ENCODE measurements at regions not wholly inside any gene's neighbourhood (a gene's known extent, or its start where the extent isn't known, plus 50 kb on each side); places are given as distances from the start of the nearest gene placed in this dataset.
"Not testable (repeated sequence)": the region's sequence is repeated elsewhere in the genome, so short reads cannot be mapped to it uniquely, and the experiment has no call there.

DNA sequence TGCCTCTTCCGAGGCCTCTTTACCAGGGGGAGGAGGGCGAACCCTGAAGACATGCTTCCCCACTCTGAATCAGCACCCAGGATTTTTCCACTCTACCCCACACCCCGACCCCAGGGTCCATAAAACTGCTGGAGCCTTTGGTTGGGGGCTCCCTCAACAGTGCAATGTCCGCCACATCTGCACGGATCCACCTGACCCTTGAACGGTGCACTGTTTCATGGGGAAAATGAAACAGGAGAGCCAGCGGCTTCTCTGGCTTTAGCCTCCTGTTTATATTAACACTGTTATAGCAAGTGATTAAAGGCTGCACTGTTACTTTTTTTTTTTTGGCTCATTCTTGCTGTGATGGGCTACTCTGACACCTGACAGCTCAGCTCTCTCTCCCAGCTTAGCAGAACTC lies 124.1 kb upstream of the DLG1 start:
- H3K27ac ChIP-seq (ENCODE audit: low read length) = no peak overlapping the region

GRCh38 chr3:197421021-197421420 lies 122.6 kb upstream of the DLG1 start:
- Histone ChIP-seq H3K27ac (ENCODE audit: low read length) (no peak overlapping the region), H3K9ac (ENCODE audit: low read length in 2 of 2) (no peak overlapping the region), H3K4me1 (ENCODE audit: control insufficient read depth, insufficient read depth, low read length) (no peaks in the 10 kb centered on the region), H3K9me3 (ENCODE audit: control insufficient read depth in 2 of 2, low read length in 2 of 2) (no peaks in the 10 kb centered on the region), H3K36me3 (ENCODE audit: control insufficient read depth in 2 of 2, insufficient read depth in 2 of 2, low read length in 2 of 2) (no peaks in the 10 kb centered on the region), H3K4me3 (ENCODE audit: low read length in 2 of 2) (no peak overlapping the region), H3K27me3 (ENCODE audit: control insufficient read depth in 1 of 2, insufficient read depth in 2 of 2, low read length in 2 of 2) (peaks cover 0 to 8% of the 10 kb centered on the region in 2 donors)

More for the DNA sequence above, 124.1 kb upstream of the DLG1 start:
- peaks cover 0 to 11% of the 10 kb centered on the region in 2 donors for H3K27me3 ChIP-seq (ENCODE audit: control insufficient read depth in 1 of 2, insufficient read depth in 2 of 2, low read length in 2 of 2)
- no peaks in the 10 kb centered on the region for H3K36me3 ChIP-seq (ENCODE audit: control insufficient read depth in 2 of 2, insufficient read depth in 2 of 2, low read length in 2 of 2)
- no peaks in the 10 kb centered on the region for H3K9me3 ChIP-seq (ENCODE audit: control insufficient read depth in 2 of 2, low read length in 2 of 2)
- H3K4me1 ChIP-seq (ENCODE audit: control insufficient read depth, insufficient read depth, low read length) = no peaks in the 10 kb centered on the region
- no peak overlapping the region for H3K9ac ChIP-seq (ENCODE audit: low read length in 2 of 2)
- no peak overlapping the region for H3K4me3 ChIP-seq (ENCODE audit: low read length in 2 of 2)

- peaks cover 0 to 8% of the 10 kb centered on the region in 2 donors for H3K27me3 ChIP-seq (ENCODE audit: control insufficient read depth in 1 of 2, insufficient read depth in 2 of 2, low read length in 2 of 2)
- H3K9me3 ChIP-seq (ENCODE audit: control insufficient read depth in 2 of 2, low read length in 2 of 2) = no peaks in the 10 kb centered on the region
- peak overlapping the region; percentile 49 for H3K27ac ChIP-seq (ENCODE audit: low read length)
- H3K9ac ChIP-seq (ENCODE audit: low read length in 2 of 2) = no peak overlapping the region
- no peaks in the 10 kb centered on the region for H3K4me1 ChIP-seq (ENCODE audit: control insufficient read depth, insufficient read depth, low read length)
- no peak overlapping the region for H3K4me3 ChIP-seq (ENCODE audit: low read length in 2 of 2)
- H3K36me3 ChIP-seq (ENCODE audit: control insufficient read depth in 2 of 2, insufficient read depth in 2 of 2, low read length in 2 of 2) = no peaks in the 10 kb centered on the region
These were observed 122.2 kb upstream of the DLG1 start for GRCh38 chr3:197420566-197420965.

- peak overlapping the region; percentile 49 for H3K27ac ChIP-seq (ENCODE audit: low read length)
- no peaks in the 10 kb centered on the region for H3K36me3 ChIP-seq (ENCODE audit: control insufficient read depth in 2 of 2, insufficient read depth in 2 of 2, low read length in 2 of 2)
- H3K9me3 ChIP-seq (ENCODE audit: control insufficient read depth in 2 of 2, low read length in 2 of 2) = no peaks in the 10 kb centered on the region
- no peak overlapping the region for H3K4me3 ChIP-seq (ENCODE audit: low read length in 2 of 2)
- H3K9ac ChIP-seq (ENCODE audit: low read length in 2 of 2) = no peak overlapping the region
- H3K27me3 ChIP-seq (ENCODE audit: control insufficient read depth in 1 of 2, insufficient read depth in 2 of 2, low read length in 2 of 2) = peaks cover 0 to 8% of the 10 kb centered on the region in 2 donors
- no peaks in the 10 kb centered on the region for H3K4me1 ChIP-seq (ENCODE audit: control insufficient read depth, insufficient read depth, low read length)
These were observed 121.7 kb upstream of the DLG1 start for GRCh38 chr3:197420115-197420514.

DNA sequence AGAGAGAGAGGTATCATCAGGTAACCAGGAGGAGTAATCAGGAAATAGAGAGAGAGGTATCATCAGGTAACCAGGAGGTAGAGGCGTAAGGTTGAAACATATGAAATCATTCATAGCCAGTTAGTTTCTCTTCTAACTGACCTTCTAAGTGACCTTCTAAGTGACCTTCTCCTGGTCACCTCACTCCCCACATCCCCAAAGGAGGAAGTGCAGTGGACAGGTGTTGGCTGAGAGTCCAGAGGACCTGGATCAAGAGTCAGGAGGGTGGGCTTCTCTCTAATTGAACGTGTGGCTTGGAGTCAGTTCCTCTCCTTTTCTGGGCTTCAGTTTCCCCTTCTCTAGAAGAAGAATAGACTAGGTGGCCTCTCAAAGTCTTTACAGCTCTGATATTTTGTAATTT lies 121.3 kb upstream of the DLG1 start:
- Histone ChIP-seq H3K36me3 (ENCODE audit: control insufficient read depth in 2 of 2, insufficient read depth in 2 of 2, low read length in 2 of 2) (no peaks in the 10 kb centered on the region), H3K9me3 (ENCODE audit: control insufficient read depth in 2 of 2, low read length in 2 of 2) (no peaks in the 10 kb centered on the region), H3K27me3 (ENCODE audit: control insufficient read depth in 1 of 2, insufficient read depth in 2 of 2, low read length in 2 of 2) (peaks cover 0 to 8% of the 10 kb centered on the region in 2 donors), H3K9ac (ENCODE audit: low read length in 2 of 2) (no peak overlapping the region), H3K4me1 (ENCODE audit: control insufficient read depth, insufficient read depth, low read length) (no peaks in the 10 kb centered on the region), H3K27ac (ENCODE audit: low read length) (no peak overlapping the region), H3K4me3 (ENCODE audit: low read length in 2 of 2) (no peak overlapping the region)

- H3K9ac ChIP-seq (ENCODE audit: low read length in 2 of 2) = no peak overlapping the region
- H3K9me3 ChIP-seq (ENCODE audit: control insufficient read depth in 2 of 2, low read length in 2 of 2) = no peaks in the 10 kb centered on the region
- no peak overlapping the region for H3K4me3 ChIP-seq (ENCODE audit: low read length in 2 of 2)
- no peaks in the 10 kb centered on the region for H3K36me3 ChIP-seq (ENCODE audit: control insufficient read depth in 2 of 2, insufficient read depth in 2 of 2, low read length in 2 of 2)
- H3K4me1 ChIP-seq (ENCODE audit: control insufficient read depth, insufficient read depth, low read length) = no peaks in the 10 kb centered on the region
- peak overlapping the region; percentile 37 for H3K27ac ChIP-seq (ENCODE audit: low read length)
- H3K27me3 ChIP-seq (ENCODE audit: control insufficient read depth in 1 of 2, insufficient read depth in 2 of 2, low read length in 2 of 2) = peaks cover 0 to 5% of the 10 kb centered on the region in 2 donors
These were observed 119.7 kb upstream of the DLG1 start for GRCh38 chr3:197417911-197418618.

DNA sequence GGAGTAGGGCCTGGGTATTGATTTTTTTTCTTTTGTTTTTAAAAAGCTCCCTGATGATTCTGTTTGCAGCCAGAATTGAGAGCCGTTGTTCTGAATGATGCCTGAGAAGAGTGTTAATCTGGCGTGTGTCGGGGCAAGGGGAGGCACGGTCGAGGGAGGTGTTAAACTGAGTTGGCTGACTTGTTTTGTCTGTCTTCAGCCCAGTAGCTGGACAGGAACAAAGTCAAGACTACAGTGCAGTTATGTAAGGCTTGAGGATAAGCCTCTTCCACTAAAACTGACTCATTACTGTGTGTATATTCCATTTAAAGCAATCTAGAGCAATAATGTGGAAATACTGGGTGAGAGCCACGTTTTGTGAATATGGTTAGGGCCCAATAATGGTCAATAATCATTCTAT lies 119.0 kb upstream of the DLG1 start:
- no peak overlapping the region for H3K9ac ChIP-seq (ENCODE audit: low read length in 2 of 2)
- peaks cover 0 to 4% of the 10 kb centered on the region in 2 donors for H3K27me3 ChIP-seq (ENCODE audit: control insufficient read depth in 1 of 2, insufficient read depth in 2 of 2, low read length in 2 of 2)
- H3K36me3 ChIP-seq (ENCODE audit: control insufficient read depth in 2 of 2, insufficient read depth in 2 of 2, low read length in 2 of 2) = no peaks in the 10 kb centered on the region
- no peak overlapping the region for H3K4me3 ChIP-seq (ENCODE audit: low read length in 2 of 2)
- no peak overlapping the region for H3K27ac ChIP-seq (ENCODE audit: low read length)
- no peaks in the 10 kb centered on the region for H3K9me3 ChIP-seq (ENCODE audit: control insufficient read depth in 2 of 2, low read length in 2 of 2)
- no peaks in the 10 kb centered on the region for H3K4me1 ChIP-seq (ENCODE audit: control insufficient read depth, insufficient read depth, low read length)

DNA sequence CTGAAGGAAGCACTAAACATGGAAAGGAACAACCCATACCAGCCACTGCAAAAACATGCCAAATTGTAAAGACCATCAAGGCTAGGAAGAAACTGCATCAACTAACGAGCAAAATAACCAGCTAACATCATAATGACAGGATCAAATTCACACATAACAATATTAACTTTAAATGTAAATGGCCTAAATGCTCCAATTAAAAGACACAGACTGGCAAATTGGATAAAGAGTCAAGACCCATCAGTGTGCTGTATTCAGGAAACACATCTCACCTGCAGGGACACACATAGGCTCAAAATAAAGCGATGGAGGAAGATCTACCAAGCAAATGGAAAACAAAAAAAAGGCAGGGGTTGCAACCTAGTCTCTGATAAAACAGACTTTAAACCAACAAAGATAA lies 113.5 kb upstream of the DLG1 start:
- not testable (repeated sequence) for H3K9me3 ChIP-seq (ENCODE audit: control insufficient read depth in 2 of 2, low read length in 2 of 2)

GRCh38 chr3:197410170-197410569 lies 111.8 kb upstream of the DLG1 start:
- not testable (repeated sequence) for H3K9me3 ChIP-seq (ENCODE audit: control insufficient read depth in 2 of 2, low read length in 2 of 2); H3K27ac ChIP-seq (ENCODE audit: low read length); H3K4me1 ChIP-seq (ENCODE audit: control insufficient read depth, insufficient read depth, low read length); H3K27me3 ChIP-seq (ENCODE audit: control insufficient read depth in 1 of 2, insufficient read depth in 2 of 2, low read length in 2 of 2); H3K4me3 ChIP-seq (ENCODE audit: low read length in 2 of 2); H3K36me3 ChIP-seq (ENCODE audit: control insufficient read depth in 2 of 2, insufficient read depth in 2 of 2, low read length in 2 of 2); H3K9ac ChIP-seq (ENCODE audit: low read length in 2 of 2)

More for the DNA sequence above, 113.5 kb upstream of the DLG1 start:
- not testable (repeated sequence) for H3K27me3 ChIP-seq (ENCODE audit: control insufficient read depth in 1 of 2, insufficient read depth in 2 of 2, low read length in 2 of 2); H3K36me3 ChIP-seq (ENCODE audit: control insufficient read depth in 2 of 2, insufficient read depth in 2 of 2, low read length in 2 of 2); H3K9ac ChIP-seq (ENCODE audit: low read length in 2 of 2); H3K4me1 ChIP-seq (ENCODE audit: control insufficient read depth, insufficient read depth, low read length); H3K4me3 ChIP-seq (ENCODE audit: low read length in 2 of 2); H3K27ac ChIP-seq (ENCODE audit: low read length)

DNA sequence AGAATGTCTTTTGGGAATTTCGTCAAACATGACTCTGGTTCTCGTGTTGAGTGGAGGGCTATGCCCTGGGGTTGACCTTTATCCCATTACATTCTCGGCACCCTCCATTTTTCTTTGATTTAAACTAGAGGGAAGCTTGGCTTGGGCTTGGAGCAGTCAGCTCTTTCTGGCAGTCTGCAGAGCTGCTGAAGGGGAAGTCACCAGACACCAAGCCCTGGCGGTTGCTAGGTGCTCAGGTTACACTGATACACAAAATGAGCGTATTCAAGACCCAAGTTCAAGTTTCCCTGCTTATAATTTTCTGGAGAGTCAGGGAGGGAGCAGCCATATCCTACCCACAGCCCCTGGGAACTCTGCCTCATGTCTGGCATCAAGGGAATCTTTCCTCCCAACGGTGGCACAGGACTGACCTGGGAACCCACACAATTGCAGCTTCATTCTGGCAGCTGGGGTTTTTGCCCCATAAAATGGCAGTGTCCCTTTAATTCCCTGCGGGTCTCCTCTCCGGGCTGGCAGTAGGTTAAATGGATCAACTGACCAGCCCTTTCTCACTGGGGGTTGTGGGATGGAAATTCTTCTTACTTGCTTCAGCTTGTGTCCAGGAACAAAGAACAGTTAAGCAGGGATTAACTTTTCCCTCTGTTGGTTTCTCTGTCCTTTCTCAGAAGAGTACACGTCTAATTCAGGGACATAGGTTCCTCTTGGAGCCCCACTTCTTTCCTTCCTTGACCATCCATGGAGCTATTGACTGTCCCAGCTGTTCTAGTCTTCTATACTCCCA lies 110.0 kb upstream of the DLG1 start:
- Histone ChIP-seq H3K36me3 (ENCODE audit: control insufficient read depth in 2 of 2, insufficient read depth in 2 of 2, low read length in 2 of 2) (no peaks in the 10 kb centered on the region), H3K4me1 (ENCODE audit: control insufficient read depth, insufficient read depth, low read length) (no peaks in the 10 kb centered on the region), H3K4me3 (ENCODE audit: low read length in 2 of 2) (no peak overlapping the region), H3K27me3 (ENCODE audit: control insufficient read depth in 1 of 2, insufficient read depth in 2 of 2, low read length in 2 of 2) (peaks cover 0 to 2% of the 10 kb centered on the region in 2 donors), H3K27ac (ENCODE audit: low read length) (no peak overlapping the region), H3K9ac (ENCODE audit: low read length in 2 of 2) (no peak overlapping the region), H3K9me3 (ENCODE audit: control insufficient read depth in 2 of 2, low read length in 2 of 2) (peaks cover 0 to 5% of the 10 kb centered on the region in 2 donors)

DNA sequence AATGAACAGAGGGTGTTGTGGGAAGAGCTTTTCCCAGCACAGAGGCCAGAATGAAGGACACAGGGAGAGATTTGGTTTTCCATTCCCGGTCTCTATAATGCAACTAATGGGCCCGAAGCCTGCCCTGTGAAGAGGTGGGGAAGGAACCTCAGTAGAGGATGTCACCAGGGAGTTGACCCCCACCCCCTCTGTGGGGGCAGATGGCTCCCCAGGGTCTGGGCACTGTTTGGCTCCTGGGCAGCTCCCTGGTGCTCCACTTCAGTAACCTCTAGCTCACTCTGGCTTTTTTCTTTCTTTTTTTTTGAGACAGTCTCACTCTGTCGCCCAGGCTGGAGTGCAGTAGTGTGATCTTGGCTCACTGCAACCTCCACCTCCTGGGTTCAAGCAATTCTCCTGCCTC lies 109.1 kb upstream of the DLG1 start:
- H3K27ac ChIP-seq (ENCODE audit: low read length) = no peak overlapping the region

More for the DNA sequence above, 109.1 kb upstream of the DLG1 start:
- H3K9me3 ChIP-seq (ENCODE audit: control insufficient read depth in 2 of 2, low read length in 2 of 2) = peaks cover 0 to 5% of the 10 kb centered on the region in 2 donors
- no peaks in the 10 kb centered on the region for H3K36me3 ChIP-seq (ENCODE audit: control insufficient read depth in 2 of 2, insufficient read depth in 2 of 2, low read length in 2 of 2)
- H3K4me3 ChIP-seq (ENCODE audit: low read length in 2 of 2) = no peak overlapping the region
- no peak overlapping the region for H3K9ac ChIP-seq (ENCODE audit: low read length in 2 of 2)
- peaks cover 0 to 2% of the 10 kb centered on the region in 2 donors for H3K27me3 ChIP-seq (ENCODE audit: control insufficient read depth in 1 of 2, insufficient read depth in 2 of 2, low read length in 2 of 2)
- H3K4me1 ChIP-seq (ENCODE audit: control insufficient read depth, insufficient read depth, low read length) = no peaks in the 10 kb centered on the region
